ENCODE measurements at regions not wholly inside any gene's neighbourhood (a gene's known extent, or its start where the extent isn't known, plus 50 kb on each side); places are given as distances from the start of the nearest gene placed in this dataset.

- DNase-seq (ENCODE audit: low read depth) = no peak
- TF ChIP-seq CTCF (IDR thresholded peaks at IDR 0.05; ENCODE audit: low read depth, low read length, missing control alignments) = no peak
- no peak overlapping the region for H3K4me3 ChIP-seq (ENCODE audit: low read depth, low read length)
These were observed 140.7 kb downstream of the MTX3 start for GRCh38 chr5:79850316-79850822.

- TF ChIP-seq CTCF (IDR thresholded peaks at IDR 0.05; ENCODE audit: low read depth, low read length, missing control alignments) = no peak
- DNase-seq (ENCODE audit: low read depth) = no peak
- H3K4me3 ChIP-seq (ENCODE audit: low read depth, low read length) = no peak overlapping the region
These were observed 141.4 kb downstream of the MTX3 start for GRCh38 chr5:79849486-79850315.
